ENCODE measurements at regions not wholly inside any gene's neighbourhood (a gene's known extent, or its start where the extent isn't known, plus 50 kb on each side); places are given as distances from the start of the nearest gene placed in this dataset.

DNA sequence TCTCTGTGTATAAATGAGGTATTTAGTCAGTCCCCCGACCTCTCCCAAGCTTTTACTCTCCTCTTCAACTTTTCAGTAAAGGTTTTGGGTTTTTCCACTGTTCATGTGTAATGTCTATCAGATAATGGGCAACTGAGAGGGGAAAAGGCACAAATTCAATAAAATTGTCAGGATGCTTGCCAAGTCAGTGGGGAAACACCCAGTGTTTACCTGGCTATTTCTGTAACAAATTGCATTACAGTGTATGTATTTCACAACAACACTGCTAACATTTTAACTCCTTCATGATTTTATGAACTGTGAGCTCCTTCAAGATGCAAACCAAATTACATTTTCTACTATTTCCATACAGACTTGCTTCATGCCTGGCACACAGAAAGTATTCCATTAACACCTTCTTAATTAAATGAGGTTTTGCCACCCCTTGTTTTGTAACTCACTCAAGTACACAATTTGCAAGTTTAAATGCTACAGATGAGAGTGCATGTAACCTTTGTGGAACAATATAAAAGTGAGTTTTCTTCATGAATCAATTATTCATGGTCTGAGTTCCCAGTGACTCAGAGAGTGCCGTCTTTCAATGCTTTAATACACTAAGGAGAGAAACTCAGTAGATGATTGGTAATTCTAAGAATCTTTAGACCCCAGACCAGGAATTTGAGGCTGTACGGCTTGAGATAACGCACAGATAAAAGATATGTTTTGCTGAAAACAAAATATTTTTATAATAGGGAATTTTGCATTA, 149.8 kb upstream of the TLL1 start:
- Histone ChIP-seq H3K9me3 (no peaks in the 10 kb centered on the region), H3K27me3 (no peaks in the 10 kb centered on the region), H3K4me1 (peaks cover 0 to 18% (median 15%) of the 10 kb centered on the region in 4 donors), H3K4me3 (no peak overlapping the region), H3K27ac (replicated peaks in 1 of 4) (no peak overlapping the region), H3K36me3 (no peaks in the 10 kb centered on the region)
- TF ChIP-seq, protein P1, sequence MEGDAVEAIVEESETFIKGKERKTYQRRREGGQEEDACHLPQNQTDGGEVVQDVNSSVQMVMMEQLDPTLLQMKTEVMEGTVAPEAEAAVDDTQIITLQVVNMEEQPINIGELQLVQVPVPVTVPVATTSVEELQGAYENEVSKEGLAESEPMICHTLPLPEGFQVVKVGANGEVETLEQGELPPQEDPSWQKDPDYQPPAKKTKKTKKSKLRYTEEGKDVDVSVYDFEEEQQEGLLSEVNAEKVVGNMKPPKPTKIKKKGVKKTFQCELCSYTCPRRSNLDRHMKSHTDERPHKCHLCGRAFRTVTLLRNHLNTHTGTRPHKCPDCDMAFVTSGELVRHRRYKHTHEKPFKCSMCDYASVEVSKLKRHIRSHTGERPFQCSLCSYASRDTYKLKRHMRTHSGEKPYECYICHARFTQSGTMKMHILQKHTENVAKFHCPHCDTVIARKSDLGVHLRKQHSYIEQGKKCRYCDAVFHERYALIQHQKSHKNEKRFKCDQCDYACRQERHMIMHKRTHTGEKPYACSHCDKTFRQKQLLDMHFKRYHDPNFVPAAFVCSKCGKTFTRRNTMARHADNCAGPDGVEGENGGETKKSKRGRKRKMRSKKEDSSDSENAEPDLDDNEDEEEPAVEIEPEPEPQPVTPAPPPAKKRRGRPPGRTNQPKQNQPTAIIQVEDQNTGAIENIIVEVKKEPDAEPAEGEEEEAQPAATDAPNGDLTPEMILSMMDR (IDR thresholded peaks at IDR 0.05) = no peak
- TF ChIP-seq POLR2A (IDR thresholded peaks at IDR 0.05; ENCODE audit: low read depth) (no peak), EP300 (IDR thresholded peaks at IDR 0.05) (no peak), POLR2AphosphoS5 (IDR thresholded peaks at IDR 0.05) (no peak)
- intact Hi-C loops (cut with DNase I) = no loop called here
- DNase-seq (ENCODE audit: extremely low spot score) = no peak
- WGBS = 88% methylated on average over 4 of the region's 4 CpGs

DNA sequence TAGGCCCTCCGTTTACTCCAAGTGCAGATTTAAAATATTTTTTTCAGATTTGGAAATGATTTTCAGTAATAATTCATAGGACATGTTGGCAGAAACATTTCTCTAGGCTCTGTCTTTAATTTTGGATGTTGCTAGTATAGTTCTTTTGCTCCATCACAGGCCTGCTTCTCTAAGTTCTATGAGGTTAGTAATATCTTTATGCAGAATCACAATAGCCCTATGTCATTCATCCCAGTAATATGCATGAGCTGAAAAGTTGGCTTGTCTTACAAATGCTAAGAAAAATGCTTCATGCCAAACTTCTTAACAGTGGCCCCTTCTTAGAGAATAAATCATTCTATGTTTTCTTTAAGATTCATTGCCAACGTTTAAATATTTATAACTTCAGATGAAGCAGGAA, 148.3 kb upstream of the TLL1 start:
- H3K36me3 ChIP-seq = no peaks in the 10 kb centered on the region
- intact Hi-C loops (cut with DNase I) = no loop called here
- H3K27ac ChIP-seq (replicated peaks in 1 of 4) = no peak overlapping the region
- H3K4me1 ChIP-seq = peaks cover 0 to 18% (median 15%) of the 10 kb centered on the region in 4 donors
- H3K9me3 ChIP-seq = no peaks in the 10 kb centered on the region
- H3K27me3 ChIP-seq = no peaks in the 10 kb centered on the region
- H3K4me3 ChIP-seq = no peak overlapping the region
- no peak for DNase-seq (ENCODE audit: extremely low spot score)
- WGBS = 40% methylated on average over 2 of the region's 2 CpGs
- no peak for TF ChIP-seq POLR2A (IDR thresholded peaks at IDR 0.05; ENCODE audit: low read depth)
- no peak for TF ChIP-seq EP300 (IDR thresholded peaks at IDR 0.05)
- TF ChIP-seq POLR2AphosphoS5 (IDR thresholded peaks at IDR 0.05) = no peak
- TF ChIP-seq, protein P1 (IDR thresholded peaks at IDR 0.05) = no peak

GRCh38 chr4:165725352-165725751, 147.7 kb upstream of the TLL1 start:
- 48% methylated on average over 1 of the region's 1 CpG for WGBS
- intact Hi-C loops (cut with DNase I) = no loop called here

DNA sequence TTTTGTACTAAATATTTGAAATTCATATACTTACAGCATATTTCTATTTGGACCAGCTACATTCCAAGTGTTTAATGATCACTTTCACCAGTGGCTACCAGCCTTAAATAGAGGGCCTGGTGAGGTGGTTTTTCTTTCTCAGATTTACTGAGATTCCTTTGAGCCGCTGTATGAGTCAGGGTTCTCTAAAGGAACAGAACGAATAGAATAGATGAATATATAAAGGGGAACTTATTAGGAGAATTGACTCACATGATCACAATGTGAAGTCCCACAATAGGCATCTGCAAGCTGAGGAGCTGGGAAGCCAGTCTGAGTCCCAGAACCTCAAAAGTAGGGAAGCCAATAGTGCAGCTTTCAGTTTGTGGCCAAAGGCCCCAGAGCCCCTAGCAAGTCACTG, 146.2 kb upstream of the TLL1 start:
- TF ChIP-seq POLR2A (IDR thresholded peaks at IDR 0.05; ENCODE audit: low read depth) (no peak), POLR2AphosphoS5 (IDR thresholded peaks at IDR 0.05) (no peak), EP300 (IDR thresholded peaks at IDR 0.05) (no peak)
- TF ChIP-seq, protein P1 (IDR thresholded peaks at IDR 0.05) = no peak
- no peaks in the 10 kb centered on the region for H3K36me3 ChIP-seq
- no peaks in the 10 kb centered on the region for H3K27me3 ChIP-seq
- 86% methylated on average over 2 of the region's 2 CpGs for WGBS
- H3K27ac ChIP-seq (replicated peaks in 1 of 4) = no peak overlapping the region
- no peak overlapping the region for H3K4me3 ChIP-seq
- no peaks in the 10 kb centered on the region for H3K9me3 ChIP-seq
- DNase-seq (ENCODE audit: extremely low spot score) = no peak
- intact Hi-C loops (cut with DNase I) = no loop called here
- H3K4me1 ChIP-seq = peaks cover 0 to 18% (median 15%) of the 10 kb centered on the region in 4 donors

More at GRCh38 chr4:165725352-165725751, 147.7 kb upstream of the TLL1 start:
- no peaks in the 10 kb centered on the region for H3K9me3 ChIP-seq
- no peak overlapping the region for H3K27ac ChIP-seq (replicated peaks in 1 of 4)
- H3K4me1 ChIP-seq = peaks cover 0 to 18% (median 15%) of the 10 kb centered on the region in 4 donors
- no peak for DNase-seq (ENCODE audit: extremely low spot score)
- no peak overlapping the region for H3K4me3 ChIP-seq
- H3K36me3 ChIP-seq = no peaks in the 10 kb centered on the region
- H3K27me3 ChIP-seq = no peaks in the 10 kb centered on the region
- TF ChIP-seq POLR2A (IDR thresholded peaks at IDR 0.05; ENCODE audit: low read depth) = no peak
- TF ChIP-seq, protein P1 (IDR thresholded peaks at IDR 0.05) = no peak
- TF ChIP-seq POLR2AphosphoS5 (IDR thresholded peaks at IDR 0.05) = no peak
- TF ChIP-seq EP300 (IDR thresholded peaks at IDR 0.05) = no peak
